GM23338 (cell line): ENCODE measurements at regions not wholly inside any gene's neighbourhood (a gene's known extent, or its start where the extent isn't known, plus 50 kb on each side); places are given as distances from the start of the nearest gene placed in this dataset.

Experiments used
- ATAC-seq: fragments of 200-7000 bp; cut with Tn5 transposase; 3 replicates; pipeline ENCODE4 v1.9.1; 2020
- DNase-seq: peaks from one replicate; pipeline ENCODE4 v3.0.0-alpha.2; 2015; ENCODE audit warnings: low spot score
- H2AFZ ChIP-seq: fragments of 200-600 bp; sonication (generic); 2 replicates; pipeline ENCODE4 v1.8.0; 2016; ENCODE audit warnings: antibody characterized with exemption, mild to moderate bottlenecking, moderate library complexity
- H3F3A ChIP-seq: fragments of 200-600 bp; sonication (generic); replicated peaks from 2 replicates; pipeline ENCODE4 v1.8.0; 2017; ENCODE audit warnings: antibody characterized with exemption, mixed run types, low read depth
- H3K27ac ChIP-seq: fragments of 200-600 bp; sonication (generic); 2 replicates; pipeline ENCODE4 v1.6.1; 2016; ENCODE audit warnings: low read depth
- H3K27me3 ChIP-seq: fragments of 200-600 bp; sonication (generic); 2 replicates; pipeline ENCODE4 v1.8.0; 2016; ENCODE audit warnings: mild to moderate bottlenecking, mixed run types, moderate library complexity; ENCODE audit not compliant: insufficient read depth
- H3K36me3 ChIP-seq: fragments of 200-600 bp; sonication (generic); 2 replicates; pipeline ENCODE4 v1.8.0; 2016; ENCODE audit warnings: mild to moderate bottlenecking; ENCODE audit not compliant: insufficient read depth
- H3K4me1 ChIP-seq: fragments of 200-600 bp; sonication (generic); 2 replicates; pipeline ENCODE4 v1.8.0; 2016; ENCODE audit warnings: mild to moderate bottlenecking, moderate library complexity; ENCODE audit not compliant: insufficient read depth
- H3K4me2 ChIP-seq: fragments of 200-600 bp; sonication (generic); 2 replicates; pipeline ENCODE4 v1.7.1; 2017; ENCODE audit warnings: mixed run types
- H3K4me3 ChIP-seq: fragments of 200-600 bp; sonication (generic); 2 replicates; pipeline ENCODE4 v1.6.1; 2016; ENCODE audit warnings: mixed run types
- H3K79me2 ChIP-seq: fragments of 200-600 bp; sonication (generic); replicated peaks from 2 replicates; pipeline ENCODE4 v1.8.0; 2017; ENCODE audit warnings: mild to moderate bottlenecking; ENCODE audit not compliant: insufficient read depth
- H3K9me2 ChIP-seq: fragments of 200-600 bp; sonication (generic); 2 replicates; pipeline ENCODE4 v1.8.0; 2017; ENCODE audit not compliant: insufficient read depth
- H4K20me1 ChIP-seq: fragments of 200-600 bp; sonication (generic); replicated peaks from 2 replicates; pipeline ENCODE4 v1.8.0; 2017; ENCODE audit warnings: mild to moderate bottlenecking; ENCODE audit not compliant: insufficient read depth
- H3K27ac Mint-ChIP-seq: 2 replicates; pipeline ENCODE4 v1.8.0; 2020; ENCODE audit warnings: inconsistent platforms, mild to moderate bottlenecking, moderate library complexity, mixed read lengths
- H3K27me3 Mint-ChIP-seq: 3 replicates; pipeline ENCODE4 v1.8.0; 2022; ENCODE audit warnings: low read depth, mild to moderate bottlenecking, moderate library complexity, mixed read lengths, inconsistent platforms; ENCODE audit not compliant: insufficient read depth, poor library complexity
- H3K36me3 Mint-ChIP-seq: 3 replicates; pipeline ENCODE4 v1.8.0; 2021; ENCODE audit warnings: low read depth, mild to moderate bottlenecking, inconsistent platforms, moderate library complexity, mixed read lengths
- H3K4me1 Mint-ChIP-seq: 3 replicates; pipeline ENCODE4 v1.8.0; 2020; ENCODE audit warnings: mild to moderate bottlenecking, inconsistent platforms, mixed read lengths
- H3K4me3 Mint-ChIP-seq: 3 replicates; pipeline ENCODE4 v1.8.0; 2021; ENCODE audit warnings: moderate library complexity, mild to moderate bottlenecking, inconsistent platforms, mixed read lengths
- H3K9me3 Mint-ChIP-seq: 3 replicates; pipeline ENCODE4 v1.8.0; 2020; ENCODE audit warnings: moderate library complexity, mild to moderate bottlenecking, inconsistent platforms, mixed read lengths
- CREB1 ChIP-seq: fragments of 250-450 bp; sonication (Bioruptor Pico); IDR thresholded peaks from 2 replicates; pipeline ENCODE4 v1.5.0; 2020; ENCODE audit warnings: low read depth, mild to moderate bottlenecking, moderate library complexity
- JUNB ChIP-seq: IDR thresholded peaks from one replicate; pipeline ENCODE4 v1.6.1; 2016; ENCODE audit warnings: antibody characterized with exemption; ENCODE audit not compliant: unreplicated experiment
- ZNF114 ChIP-seq: fragments of 250-450 bp; sonication (Bioruptor Pico); IDR thresholded peaks from 2 replicates; pipeline ENCODE4 v1.5.0; 2020; ENCODE audit warnings: mild to moderate bottlenecking, moderate library complexity
- ZNF331 ChIP-seq: fragments of 250-450 bp; sonication (Bioruptor Pico); IDR thresholded peaks from 2 replicates; pipeline ENCODE4 v1.5.0; 2020; ENCODE audit warnings: low read depth, mild to moderate bottlenecking, moderate library complexity
- TF ChIP-seq, protein P1 (sequence below), 2 experiments: fragments of 200-600 bp in 1 of 2; sonication (generic) in 1 of 2; conservative IDR thresholded peaks; 2 replicates each; pipeline versions ENCODE4 v1.5.1 to v1.6.1; 2016 to 2017; ENCODE audit warnings: antibody characterized with exemption in 2 of 2, low read depth in 2 of 2, mild to moderate bottlenecking in 2 of 2, moderate library complexity in 1 of 2
- TF ChIP-seq, protein P2 (sequence below): fragments of 250-450 bp; sonication (Bioruptor Pico); IDR thresholded peaks from 2 replicates; pipeline ENCODE4 v1.5.0; 2020; ENCODE audit warnings: mild to moderate bottlenecking, moderate library complexity
- TF ChIP-seq, protein P3 (sequence below): IDR thresholded peaks from one replicate; pipeline ENCODE4 v1.6.1; 2018; ENCODE audit warnings: antibody characterized with exemption; ENCODE audit not compliant: unreplicated experiment
- TF ChIP-seq, protein P4 (sequence below): IDR thresholded peaks from 2 replicates; pipeline ENCODE4 v1.6.1; 2016; ENCODE audit warnings: antibody characterized with exemption

DNA sequence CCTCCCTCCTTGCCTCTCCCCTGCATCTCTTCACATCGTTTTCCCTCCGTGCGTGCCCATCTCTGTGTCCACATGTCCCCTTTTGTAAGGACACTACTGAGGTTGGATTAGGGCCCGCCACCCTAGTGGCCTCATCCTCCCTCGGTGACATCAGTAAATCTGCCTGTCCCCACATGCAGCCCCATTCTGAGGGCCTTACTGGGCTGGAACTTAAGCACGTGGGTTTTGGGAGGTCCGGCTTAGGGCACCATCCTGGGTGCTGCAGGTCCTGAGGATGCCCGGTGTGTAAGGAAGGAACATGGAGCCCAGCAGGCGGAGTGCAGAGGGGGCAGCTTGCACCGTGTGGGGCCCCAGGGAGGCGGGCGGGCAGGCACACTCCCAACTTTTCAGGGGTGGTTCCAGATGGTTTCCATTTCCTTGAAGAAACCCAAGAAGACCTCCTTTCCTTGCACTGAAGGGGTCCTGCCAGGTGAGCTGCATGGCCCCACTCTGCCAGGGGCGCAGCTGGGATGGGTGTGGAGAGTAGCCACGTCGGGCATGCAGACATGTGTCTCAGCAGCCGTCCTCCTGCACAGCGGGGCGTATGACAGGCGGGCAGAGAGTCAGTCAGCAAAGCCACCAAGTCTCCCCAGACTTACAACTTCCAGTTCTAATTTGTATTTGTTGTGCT, 329.9 kb downstream of the QKI start:
- no peaks in the 10 kb centered on the region for H3K36me3 Mint-ChIP-seq
- H3K27ac Mint-ChIP-seq, result no peak overlapping the region
- no peak overlapping the region for H3K4me2 ChIP-seq
- no peaks in the 10 kb centered on the region for H3K27me3 ChIP-seq
- no peaks in the 10 kb centered on the region for H3K79me2 ChIP-seq
- ATAC-seq (no peak), DNase-seq (no peak)
- H3K4me3 ChIP-seq, result no peak overlapping the region
- TF ChIP-seq, protein P1, sequence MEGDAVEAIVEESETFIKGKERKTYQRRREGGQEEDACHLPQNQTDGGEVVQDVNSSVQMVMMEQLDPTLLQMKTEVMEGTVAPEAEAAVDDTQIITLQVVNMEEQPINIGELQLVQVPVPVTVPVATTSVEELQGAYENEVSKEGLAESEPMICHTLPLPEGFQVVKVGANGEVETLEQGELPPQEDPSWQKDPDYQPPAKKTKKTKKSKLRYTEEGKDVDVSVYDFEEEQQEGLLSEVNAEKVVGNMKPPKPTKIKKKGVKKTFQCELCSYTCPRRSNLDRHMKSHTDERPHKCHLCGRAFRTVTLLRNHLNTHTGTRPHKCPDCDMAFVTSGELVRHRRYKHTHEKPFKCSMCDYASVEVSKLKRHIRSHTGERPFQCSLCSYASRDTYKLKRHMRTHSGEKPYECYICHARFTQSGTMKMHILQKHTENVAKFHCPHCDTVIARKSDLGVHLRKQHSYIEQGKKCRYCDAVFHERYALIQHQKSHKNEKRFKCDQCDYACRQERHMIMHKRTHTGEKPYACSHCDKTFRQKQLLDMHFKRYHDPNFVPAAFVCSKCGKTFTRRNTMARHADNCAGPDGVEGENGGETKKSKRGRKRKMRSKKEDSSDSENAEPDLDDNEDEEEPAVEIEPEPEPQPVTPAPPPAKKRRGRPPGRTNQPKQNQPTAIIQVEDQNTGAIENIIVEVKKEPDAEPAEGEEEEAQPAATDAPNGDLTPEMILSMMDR (conservative IDR thresholded peaks at IDR 0.05; ENCODE audit: low read depth in 2 of 2), result no peak
- TF ChIP-seq CREB1, result no peak
- TF ChIP-seq JUNB, result no peak
- TF ChIP-seq ZNF331 (CRISPR knock-in tag), result no peak
- no peaks in the 10 kb centered on the region for H3K9me2 ChIP-seq
- peaks cover 4% of the 10 kb centered on the region for H3K4me1 Mint-ChIP-seq
- no peaks in the 10 kb centered on the region for H4K20me1 ChIP-seq
- H3K9me3 Mint-ChIP-seq, result no peaks in the 10 kb centered on the region
- no peak overlapping the region for H3K4me3 Mint-ChIP-seq
- no peak overlapping the region for H3K27ac ChIP-seq
- no peaks in the 10 kb centered on the region for H3K36me3 ChIP-seq
- H3K4me1 ChIP-seq, result no peaks in the 10 kb centered on the region
- H3F3A ChIP-seq, result no peaks in the 10 kb centered on the region
- no peak overlapping the region for H2AFZ ChIP-seq
- no peaks in the 10 kb centered on the region for H3K27me3 Mint-ChIP-seq

DNA sequence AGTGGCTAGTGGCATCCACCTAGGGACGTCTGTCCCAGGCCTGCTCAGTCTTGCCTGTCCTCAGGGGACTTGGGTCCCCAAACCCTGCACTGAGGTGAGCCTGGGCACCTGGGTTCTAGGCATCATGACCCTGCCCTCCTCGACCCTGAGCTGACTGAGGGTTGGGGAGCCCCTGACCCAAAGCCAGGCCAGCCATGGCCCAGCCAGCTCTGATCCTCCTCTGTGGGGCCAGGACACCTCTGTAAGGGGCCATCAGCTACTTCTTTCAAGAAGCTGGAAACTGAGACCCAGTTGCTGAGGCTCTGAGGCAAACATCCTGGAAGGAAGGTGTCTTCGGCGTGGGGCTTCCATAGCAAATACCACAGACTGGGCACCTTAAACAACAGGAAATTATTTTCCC, 329.3 kb downstream of the QKI start:
- DNase-seq (no peak), ATAC-seq (no peak)
- H4K20me1 ChIP-seq, result no peaks in the 10 kb centered on the region
- H2AFZ ChIP-seq, result no peak overlapping the region
- Mint-ChIP-seq H3K9me3 (no peaks in the 10 kb centered on the region), H3K27me3 (no peaks in the 10 kb centered on the region), H3K27ac (no peak overlapping the region; the same call in 1 of the 2 replicates), H3K4me3 (no peak overlapping the region), H3K4me1 (peaks cover 4% of the 10 kb centered on the region), H3K36me3 (no peaks in the 10 kb centered on the region)
- H3K36me3 ChIP-seq, result no peaks in the 10 kb centered on the region
- no peaks in the 10 kb centered on the region for H3K9me2 ChIP-seq
- no peak overlapping the region for H3K27ac ChIP-seq
- no peaks in the 10 kb centered on the region for H3K27me3 ChIP-seq
- H3K4me1 ChIP-seq, result no peaks in the 10 kb centered on the region
- no peak overlapping the region for H3K4me2 ChIP-seq
- H3F3A ChIP-seq, result no peaks in the 10 kb centered on the region
- TF ChIP-seq, protein P2, sequence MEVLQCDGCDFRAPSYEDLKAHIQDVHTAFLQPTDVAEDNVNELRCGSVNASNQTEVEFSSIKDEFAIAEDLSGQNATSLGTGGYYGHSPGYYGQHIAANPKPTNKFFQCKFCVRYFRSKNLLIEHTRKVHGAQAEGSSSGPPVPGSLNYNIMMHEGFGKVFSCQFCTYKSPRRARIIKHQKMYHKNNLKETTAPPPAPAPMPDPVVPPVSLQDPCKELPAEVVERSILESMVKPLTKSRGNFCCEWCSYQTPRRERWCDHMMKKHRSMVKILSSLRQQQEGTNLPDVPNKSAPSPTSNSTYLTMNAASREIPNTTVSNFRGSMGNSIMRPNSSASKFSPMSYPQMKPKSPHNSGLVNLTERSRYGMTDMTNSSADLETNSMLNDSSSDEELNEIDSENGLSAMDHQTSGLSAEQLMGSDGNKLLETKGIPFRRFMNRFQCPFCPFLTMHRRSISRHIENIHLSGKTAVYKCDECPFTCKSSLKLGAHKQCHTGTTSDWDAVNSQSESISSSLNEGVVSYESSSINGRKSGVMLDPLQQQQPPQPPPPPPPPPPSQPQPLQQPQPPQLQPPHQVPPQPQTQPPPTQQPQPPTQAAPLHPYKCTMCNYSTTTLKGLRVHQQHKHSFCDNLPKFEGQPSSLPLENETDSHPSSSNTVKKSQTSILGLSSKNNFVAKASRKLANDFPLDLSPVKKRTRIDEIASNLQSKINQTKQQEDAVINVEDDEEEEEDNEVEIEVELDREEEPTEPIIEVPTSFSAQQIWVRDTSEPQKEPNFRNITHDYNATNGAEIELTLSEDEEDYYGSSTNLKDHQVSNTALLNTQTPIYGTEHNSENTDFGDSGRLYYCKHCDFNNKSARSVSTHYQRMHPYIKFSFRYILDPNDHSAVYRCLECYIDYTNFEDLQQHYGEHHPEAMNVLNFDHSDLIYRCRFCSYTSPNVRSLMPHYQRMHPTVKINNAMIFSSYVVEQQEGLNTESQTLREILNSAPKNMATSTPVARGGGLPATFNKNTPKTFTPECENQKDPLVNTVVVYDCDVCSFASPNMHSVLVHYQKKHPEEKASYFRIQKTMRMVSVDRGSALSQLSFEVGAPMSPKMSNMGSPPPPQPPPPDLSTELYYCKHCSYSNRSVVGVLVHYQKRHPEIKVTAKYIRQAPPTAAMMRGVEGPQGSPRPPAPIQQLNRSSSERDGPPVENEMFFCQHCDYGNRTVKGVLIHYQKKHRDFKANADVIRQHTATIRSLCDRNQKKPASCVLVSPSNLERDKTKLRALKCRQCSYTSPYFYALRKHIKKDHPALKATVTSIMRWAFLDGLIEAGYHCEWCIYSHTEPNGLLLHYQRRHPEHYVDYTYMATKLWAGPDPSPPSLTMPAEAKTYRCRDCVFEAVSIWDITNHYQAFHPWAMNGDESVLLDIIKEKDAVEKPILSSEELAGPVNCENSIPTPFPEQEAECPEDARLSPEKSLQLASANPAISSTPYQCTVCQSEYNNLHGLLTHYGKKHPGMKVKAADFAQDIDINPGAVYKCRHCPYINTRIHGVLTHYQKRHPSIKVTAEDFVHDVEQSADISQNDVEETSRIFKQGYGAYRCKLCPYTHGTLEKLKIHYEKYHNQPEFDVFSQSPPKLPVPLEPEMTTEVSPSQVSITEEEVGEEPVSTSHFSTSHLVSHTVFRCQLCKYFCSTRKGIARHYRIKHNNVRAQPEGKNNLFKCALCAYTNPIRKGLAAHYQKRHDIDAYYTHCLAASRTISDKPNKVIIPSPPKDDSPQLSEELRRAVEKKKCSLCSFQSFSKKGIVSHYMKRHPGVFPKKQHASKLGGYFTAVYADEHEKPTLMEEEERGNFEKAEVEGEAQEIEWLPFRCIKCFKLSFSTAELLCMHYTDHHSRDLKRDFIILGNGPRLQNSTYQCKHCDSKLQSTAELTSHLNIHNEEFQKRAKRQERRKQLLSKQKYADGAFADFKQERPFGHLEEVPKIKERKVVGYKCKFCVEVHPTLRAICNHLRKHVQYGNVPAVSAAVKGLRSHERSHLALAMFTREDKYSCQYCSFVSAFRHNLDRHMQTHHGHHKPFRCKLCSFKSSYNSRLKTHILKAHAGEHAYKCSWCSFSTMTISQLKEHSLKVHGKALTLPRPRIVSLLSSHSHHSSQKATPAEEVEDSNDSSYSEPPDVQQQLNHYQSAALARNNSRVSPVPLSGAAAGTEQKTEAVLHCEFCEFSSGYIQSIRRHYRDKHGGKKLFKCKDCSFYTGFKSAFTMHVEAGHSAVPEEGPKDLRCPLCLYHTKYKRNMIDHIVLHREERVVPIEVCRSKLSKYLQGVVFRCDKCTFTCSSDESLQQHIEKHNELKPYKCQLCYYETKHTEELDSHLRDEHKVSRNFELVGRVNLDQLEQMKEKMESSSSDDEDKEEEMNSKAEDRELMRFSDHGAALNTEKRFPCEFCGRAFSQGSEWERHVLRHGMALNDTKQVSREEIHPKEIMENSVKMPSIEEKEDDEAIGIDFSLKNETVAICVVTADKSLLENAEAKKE, result no peak
- TF ChIP-seq, protein P3, sequence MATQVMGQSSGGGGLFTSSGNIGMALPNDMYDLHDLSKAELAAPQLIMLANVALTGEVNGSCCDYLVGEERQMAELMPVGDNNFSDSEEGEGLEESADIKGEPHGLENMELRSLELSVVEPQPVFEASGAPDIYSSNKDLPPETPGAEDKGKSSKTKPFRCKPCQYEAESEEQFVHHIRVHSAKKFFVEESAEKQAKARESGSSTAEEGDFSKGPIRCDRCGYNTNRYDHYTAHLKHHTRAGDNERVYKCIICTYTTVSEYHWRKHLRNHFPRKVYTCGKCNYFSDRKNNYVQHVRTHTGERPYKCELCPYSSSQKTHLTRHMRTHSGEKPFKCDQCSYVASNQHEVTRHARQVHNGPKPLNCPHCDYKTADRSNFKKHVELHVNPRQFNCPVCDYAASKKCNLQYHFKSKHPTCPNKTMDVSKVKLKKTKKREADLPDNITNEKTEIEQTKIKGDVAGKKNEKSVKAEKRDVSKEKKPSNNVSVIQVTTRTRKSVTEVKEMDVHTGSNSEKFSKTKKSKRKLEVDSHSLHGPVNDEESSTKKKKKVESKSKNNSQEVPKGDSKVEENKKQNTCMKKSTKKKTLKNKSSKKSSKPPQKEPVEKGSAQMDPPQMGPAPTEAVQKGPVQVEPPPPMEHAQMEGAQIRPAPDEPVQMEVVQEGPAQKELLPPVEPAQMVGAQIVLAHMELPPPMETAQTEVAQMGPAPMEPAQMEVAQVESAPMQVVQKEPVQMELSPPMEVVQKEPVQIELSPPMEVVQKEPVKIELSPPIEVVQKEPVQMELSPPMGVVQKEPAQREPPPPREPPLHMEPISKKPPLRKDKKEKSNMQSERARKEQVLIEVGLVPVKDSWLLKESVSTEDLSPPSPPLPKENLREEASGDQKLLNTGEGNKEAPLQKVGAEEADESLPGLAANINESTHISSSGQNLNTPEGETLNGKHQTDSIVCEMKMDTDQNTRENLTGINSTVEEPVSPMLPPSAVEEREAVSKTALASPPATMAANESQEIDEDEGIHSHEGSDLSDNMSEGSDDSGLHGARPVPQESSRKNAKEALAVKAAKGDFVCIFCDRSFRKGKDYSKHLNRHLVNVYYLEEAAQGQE, result no peak
- no peak for TF ChIP-seq ZNF331 (CRISPR knock-in tag)
- no peak for TF ChIP-seq ZNF114 (CRISPR knock-in tag)
- no peak for TF ChIP-seq CREB1
- no peak for TF ChIP-seq JUNB
- TF ChIP-seq, protein P4, sequence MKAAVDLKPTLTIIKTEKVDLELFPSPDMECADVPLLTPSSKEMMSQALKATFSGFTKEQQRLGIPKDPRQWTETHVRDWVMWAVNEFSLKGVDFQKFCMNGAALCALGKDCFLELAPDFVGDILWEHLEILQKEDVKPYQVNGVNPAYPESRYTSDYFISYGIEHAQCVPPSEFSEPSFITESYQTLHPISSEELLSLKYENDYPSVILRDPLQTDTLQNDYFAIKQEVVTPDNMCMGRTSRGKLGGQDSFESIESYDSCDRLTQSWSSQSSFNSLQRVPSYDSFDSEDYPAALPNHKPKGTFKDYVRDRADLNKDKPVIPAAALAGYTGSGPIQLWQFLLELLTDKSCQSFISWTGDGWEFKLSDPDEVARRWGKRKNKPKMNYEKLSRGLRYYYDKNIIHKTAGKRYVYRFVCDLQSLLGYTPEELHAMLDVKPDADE, result no peak
- H3K79me2 ChIP-seq, result no peaks in the 10 kb centered on the region
- no peak overlapping the region for H3K4me3 ChIP-seq
